DOHH2 (cell line): ENCODE measurements at regions not wholly inside any gene's neighbourhood (a gene's known extent, or its start where the extent isn't known, plus 50 kb on each side); places are given as distances from the start of the nearest gene placed in this dataset.

Experiments
- H3F3A ChIP-seq: fragments of 200-600 bp; sonication (generic), shearing (Covaris generic); 2 replicates; pipeline ENCODE4 v1.6.0; 2016; ENCODE audit warnings: antibody characterized with exemption, mild to moderate bottlenecking; ENCODE audit not compliant: control insufficient read depth, insufficient read depth
- H3K27ac ChIP-seq: fragments of 200-600 bp; sonication (generic); 2 replicates; pipeline ENCODE4 v1.5.1; 2014; ENCODE audit warnings: low read depth, mild to moderate bottlenecking, low read length, moderate library complexity
- H3K27me3 ChIP-seq: fragments of 200-600 bp; sonication (generic); 2 replicates; pipeline ENCODE4 v1.6.1; 2014; ENCODE audit warnings: mild to moderate bottlenecking, low read length, mixed read lengths; ENCODE audit not compliant: control insufficient read depth
- H3K36me3 ChIP-seq: fragments of 200-600 bp; sonication (generic); 2 replicates; pipeline ENCODE4 v1.6.1; 2014; ENCODE audit warnings: mild to moderate bottlenecking, low read length, moderate library complexity, mixed read lengths; ENCODE audit not compliant: control insufficient read depth
- H3K4me1 ChIP-seq: fragments of 200-600 bp; sonication (generic); 2 replicates; pipeline ENCODE4 v1.6.1; 2014; ENCODE audit warnings: mild to moderate bottlenecking, low read length, mixed read lengths; ENCODE audit not compliant: control insufficient read depth
- H3K4me2 ChIP-seq: fragments of 200-600 bp; sonication (generic); 2 replicates; pipeline ENCODE4 v1.6.0; 2014; ENCODE audit warnings: mild to moderate bottlenecking, low read length, moderate library complexity
- H3K4me3 ChIP-seq: fragments of 200-600 bp; sonication (generic); 2 replicates; pipeline ENCODE4 v1.5.1; 2014; ENCODE audit warnings: mild to moderate bottlenecking, low read length, mixed read lengths
- H3K79me2 ChIP-seq: fragments of 200-600 bp; sonication (generic); 2 replicates; pipeline ENCODE4 v1.6.1; 2014; ENCODE audit warnings: mild to moderate bottlenecking, low read length, mixed read lengths; ENCODE audit not compliant: control insufficient read depth
- H3K9me2 ChIP-seq: fragments of 200-600 bp; sonication (generic); replicated peaks from 2 replicates; pipeline ENCODE4 v1.6.1; 2014; ENCODE audit warnings: mild to moderate bottlenecking, low read length, mixed read lengths; ENCODE audit not compliant: control insufficient read depth
- H3K9me3 ChIP-seq: fragments of 200-600 bp; sonication (generic); 2 replicates; pipeline ENCODE4 v1.6.1; 2014; ENCODE audit warnings: antibody characterized with exemption, low read length, mixed read lengths; ENCODE audit not compliant: control insufficient read depth, insufficient read depth
- H4K20me1 ChIP-seq: fragments of 200-600 bp; sonication (generic); 2 replicates; pipeline ENCODE4 v1.6.0; 2014; ENCODE audit warnings: low read depth, mild to moderate bottlenecking, antibody characterized with exemption, low read length, moderate library complexity; ENCODE audit not compliant: control insufficient read depth, insufficient read depth
- EZH2phosphoT487 ChIP-seq: fragments of 200-600 bp; sonication (generic); IDR thresholded peaks from 2 replicates; pipeline ENCODE4 v1.6.1; 2017; ENCODE audit warnings: borderline replicate concordance, mild to moderate bottlenecking, antibody characterized with exemption, low read length, moderate library complexity, mixed read lengths
- TF ChIP-seq, protein P1 (sequence below): fragments of 200-600 bp; sonication (generic); IDR thresholded peaks from one replicate; pipeline ENCODE4 v1.5.1; 2014; ENCODE audit warnings: antibody characterized with exemption, mild to moderate bottlenecking, low read depth, low read length; ENCODE audit not compliant: poor library complexity, severe bottlenecking

DNA sequence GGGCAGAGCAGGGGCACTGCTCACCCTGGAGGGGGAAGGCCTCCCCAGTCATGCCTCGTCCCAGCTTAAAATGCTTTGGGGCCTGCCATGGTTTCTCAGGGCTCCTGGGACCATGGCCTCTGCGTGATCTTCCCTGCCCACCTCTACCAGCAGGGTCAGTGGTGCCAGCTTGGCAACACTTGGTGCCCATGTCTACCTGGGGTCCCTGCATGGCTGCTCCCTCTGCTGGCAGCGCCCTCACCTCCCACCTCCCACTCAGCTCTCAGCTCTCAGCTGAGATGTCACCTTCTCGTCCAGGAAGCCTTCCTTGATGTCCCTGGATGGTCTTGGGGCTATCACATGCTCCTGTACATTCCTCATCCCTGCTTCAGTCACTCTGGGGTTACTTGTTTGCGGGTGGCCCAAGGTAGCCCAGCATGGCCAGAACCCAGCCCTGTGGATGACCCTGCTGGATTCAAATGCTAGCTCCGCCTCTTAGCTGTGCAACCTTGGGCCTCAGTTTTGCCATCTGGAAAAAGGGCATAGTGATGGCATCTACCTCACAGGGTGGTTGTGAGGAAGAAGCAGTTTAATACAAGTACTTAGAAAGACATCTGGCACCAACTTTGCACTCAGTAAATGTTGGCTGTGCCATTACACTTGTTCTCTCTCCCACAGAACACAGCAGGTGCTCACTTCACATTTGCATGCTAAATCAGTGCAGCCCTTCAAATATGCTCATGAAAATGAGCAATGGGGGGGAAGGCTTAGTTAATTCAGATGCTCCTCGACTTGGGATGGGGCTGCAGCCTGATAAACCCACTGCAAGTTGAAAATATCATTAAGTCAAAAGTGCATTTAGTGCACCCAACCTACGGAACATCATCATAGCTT is 53.5 kb upstream of the PTPN1 start:
- H3K27ac ChIP-seq, result no peak overlapping the region

DNA sequence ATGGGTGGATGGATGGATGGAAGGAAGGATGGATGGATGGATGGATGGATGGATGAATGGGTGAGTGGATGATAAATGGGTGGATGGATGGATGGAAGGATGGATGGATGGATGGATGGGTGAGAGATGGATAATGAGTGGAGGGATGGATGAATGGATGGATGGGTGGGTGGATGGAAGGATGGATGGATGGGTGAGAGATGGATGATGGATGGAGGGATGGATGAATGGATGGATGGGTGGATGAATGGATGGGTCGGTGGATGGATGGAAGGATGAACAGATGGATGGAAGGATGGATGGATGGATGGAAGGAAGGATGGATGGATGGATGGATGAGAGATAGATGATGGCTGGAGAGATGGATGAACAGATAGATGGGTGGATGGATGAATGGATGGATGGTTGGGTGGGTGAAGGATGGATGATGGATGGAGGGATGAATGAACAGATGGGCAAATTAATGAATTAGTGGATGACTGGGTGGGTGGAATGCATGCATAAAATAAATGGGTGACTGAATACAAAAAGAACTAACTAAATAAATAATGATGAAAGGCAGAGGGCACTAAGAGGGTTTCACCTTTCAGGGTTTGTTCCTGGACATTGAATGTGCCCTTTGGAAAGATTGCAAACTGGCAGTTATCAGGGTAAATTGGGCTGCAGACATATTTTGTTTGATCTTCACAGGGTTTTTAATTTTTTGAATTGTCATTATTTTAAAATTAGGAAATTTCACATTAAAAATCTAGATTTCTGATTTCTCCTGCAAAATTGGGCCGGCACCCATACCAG is 50.9 kb upstream of the PTPN1 start:
- H3K9me3 ChIP-seq, result no peaks in the 10 kb centered on the region
- no peaks in the 10 kb centered on the region for H3K36me3 ChIP-seq
- TF ChIP-seq, protein P1, sequence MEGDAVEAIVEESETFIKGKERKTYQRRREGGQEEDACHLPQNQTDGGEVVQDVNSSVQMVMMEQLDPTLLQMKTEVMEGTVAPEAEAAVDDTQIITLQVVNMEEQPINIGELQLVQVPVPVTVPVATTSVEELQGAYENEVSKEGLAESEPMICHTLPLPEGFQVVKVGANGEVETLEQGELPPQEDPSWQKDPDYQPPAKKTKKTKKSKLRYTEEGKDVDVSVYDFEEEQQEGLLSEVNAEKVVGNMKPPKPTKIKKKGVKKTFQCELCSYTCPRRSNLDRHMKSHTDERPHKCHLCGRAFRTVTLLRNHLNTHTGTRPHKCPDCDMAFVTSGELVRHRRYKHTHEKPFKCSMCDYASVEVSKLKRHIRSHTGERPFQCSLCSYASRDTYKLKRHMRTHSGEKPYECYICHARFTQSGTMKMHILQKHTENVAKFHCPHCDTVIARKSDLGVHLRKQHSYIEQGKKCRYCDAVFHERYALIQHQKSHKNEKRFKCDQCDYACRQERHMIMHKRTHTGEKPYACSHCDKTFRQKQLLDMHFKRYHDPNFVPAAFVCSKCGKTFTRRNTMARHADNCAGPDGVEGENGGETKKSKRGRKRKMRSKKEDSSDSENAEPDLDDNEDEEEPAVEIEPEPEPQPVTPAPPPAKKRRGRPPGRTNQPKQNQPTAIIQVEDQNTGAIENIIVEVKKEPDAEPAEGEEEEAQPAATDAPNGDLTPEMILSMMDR, result no peak
- no peak for TF ChIP-seq EZH2phosphoT487
- H4K20me1 ChIP-seq, result no peaks in the 10 kb centered on the region
- no peak overlapping the region for H3K4me3 ChIP-seq
- H3K27ac ChIP-seq, result no peak overlapping the region
- H3K4me1 ChIP-seq, result peaks cover 3% of the 10 kb centered on the region
- peaks cover 2% of the 10 kb centered on the region; the same call in 1 of the 2 replicates for H3K27me3 ChIP-seq
- H3K79me2 ChIP-seq, result no peaks in the 10 kb centered on the region
- no peaks in the 10 kb centered on the region for H3F3A ChIP-seq
- H3K9me2 ChIP-seq, result no peaks in the 10 kb centered on the region
- H3K4me2 ChIP-seq, result no peak overlapping the region

More for the DNA sequence above, 53.5 kb upstream of the PTPN1 start:
- Histone ChIP-seq H3K4me3 (no peak overlapping the region), H3K9me3 (no peaks in the 10 kb centered on the region), H3K4me2 (no peak overlapping the region), H3F3A (no peaks in the 10 kb centered on the region), H3K27me3 (peaks cover 12% of the 10 kb centered on the region), H3K79me2 (no peaks in the 10 kb centered on the region), H3K9me2 (no peaks in the 10 kb centered on the region), H4K20me1 (no peaks in the 10 kb centered on the region), H3K4me1 (no peaks in the 10 kb centered on the region), H3K36me3 (no peaks in the 10 kb centered on the region)
- TF ChIP-seq EZH2phosphoT487, result no peak
- TF ChIP-seq, protein P1, result no peak

GRCh38 chr20:50460115-50460607 is 50.0 kb upstream of the PTPN1 start:
- Histone ChIP-seq H3K9me2 (no peaks in the 10 kb centered on the region), H4K20me1 (no peaks in the 10 kb centered on the region), H3K4me2 (no peak overlapping the region), H3K79me2 (no peaks in the 10 kb centered on the region), H3F3A (no peaks in the 10 kb centered on the region), H3K9me3 (no peaks in the 10 kb centered on the region), H3K4me1 (peaks cover 3% of the 10 kb centered on the region), H3K27me3 (peaks cover 6% of the 10 kb centered on the region), H3K27ac (no peak overlapping the region), H3K4me3 (no peak overlapping the region), H3K36me3 (no peaks in the 10 kb centered on the region)
- TF ChIP-seq, protein P1, result no peak
- no peak for TF ChIP-seq EZH2phosphoT487
